ENCODE measurements at regions not wholly inside any gene's neighbourhood (a gene's known extent, or its start where the extent isn't known, plus 50 kb on each side); places are given as distances from the start of the nearest gene placed in this dataset.

DNA sequence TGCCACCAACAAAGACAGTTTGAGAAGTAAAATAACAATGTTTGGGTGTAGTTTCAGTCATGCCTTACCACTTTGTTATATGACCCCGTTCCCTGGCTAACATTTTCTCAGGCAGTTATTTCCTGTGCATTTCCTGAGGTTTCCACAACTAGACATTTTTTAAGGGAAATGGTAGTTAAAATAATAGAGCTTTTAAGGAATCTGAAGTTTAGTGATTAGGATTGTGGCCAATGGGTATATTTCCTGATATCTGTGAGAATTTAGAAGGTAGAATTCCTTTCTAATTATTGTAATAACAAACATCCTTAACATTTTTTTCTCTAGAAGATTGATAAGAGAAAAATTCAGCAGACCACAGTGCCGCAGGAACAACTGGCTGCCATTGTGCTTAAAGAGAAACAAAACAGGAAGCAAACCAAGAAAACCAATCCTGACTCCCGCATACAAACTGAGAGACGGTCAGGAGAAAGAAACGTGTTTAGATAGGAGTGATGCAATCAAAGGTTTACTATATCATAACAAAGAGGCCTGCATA, 193.6 kb downstream of the MBL2 start:
- TF ChIP-seq, protein P1, sequence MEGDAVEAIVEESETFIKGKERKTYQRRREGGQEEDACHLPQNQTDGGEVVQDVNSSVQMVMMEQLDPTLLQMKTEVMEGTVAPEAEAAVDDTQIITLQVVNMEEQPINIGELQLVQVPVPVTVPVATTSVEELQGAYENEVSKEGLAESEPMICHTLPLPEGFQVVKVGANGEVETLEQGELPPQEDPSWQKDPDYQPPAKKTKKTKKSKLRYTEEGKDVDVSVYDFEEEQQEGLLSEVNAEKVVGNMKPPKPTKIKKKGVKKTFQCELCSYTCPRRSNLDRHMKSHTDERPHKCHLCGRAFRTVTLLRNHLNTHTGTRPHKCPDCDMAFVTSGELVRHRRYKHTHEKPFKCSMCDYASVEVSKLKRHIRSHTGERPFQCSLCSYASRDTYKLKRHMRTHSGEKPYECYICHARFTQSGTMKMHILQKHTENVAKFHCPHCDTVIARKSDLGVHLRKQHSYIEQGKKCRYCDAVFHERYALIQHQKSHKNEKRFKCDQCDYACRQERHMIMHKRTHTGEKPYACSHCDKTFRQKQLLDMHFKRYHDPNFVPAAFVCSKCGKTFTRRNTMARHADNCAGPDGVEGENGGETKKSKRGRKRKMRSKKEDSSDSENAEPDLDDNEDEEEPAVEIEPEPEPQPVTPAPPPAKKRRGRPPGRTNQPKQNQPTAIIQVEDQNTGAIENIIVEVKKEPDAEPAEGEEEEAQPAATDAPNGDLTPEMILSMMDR (IDR thresholded peaks at IDR 0.05; ENCODE audit: borderline replicate concordance, extremely low read depth, low read length, poor library complexity, severe bottlenecking), result no peak
- no peak for TF ChIP-seq EZH2 (IDR thresholded peaks at IDR 0.05; ENCODE audit: borderline replicate concordance, low read depth, low read length, severe bottlenecking)

All from DND-41 (cell line).